ENCODE measurements at regions not wholly inside any gene's neighbourhood (a gene's known extent, or its start where the extent isn't known, plus 50 kb on each side); places are given as distances from the start of the nearest gene placed in this dataset.

DNA sequence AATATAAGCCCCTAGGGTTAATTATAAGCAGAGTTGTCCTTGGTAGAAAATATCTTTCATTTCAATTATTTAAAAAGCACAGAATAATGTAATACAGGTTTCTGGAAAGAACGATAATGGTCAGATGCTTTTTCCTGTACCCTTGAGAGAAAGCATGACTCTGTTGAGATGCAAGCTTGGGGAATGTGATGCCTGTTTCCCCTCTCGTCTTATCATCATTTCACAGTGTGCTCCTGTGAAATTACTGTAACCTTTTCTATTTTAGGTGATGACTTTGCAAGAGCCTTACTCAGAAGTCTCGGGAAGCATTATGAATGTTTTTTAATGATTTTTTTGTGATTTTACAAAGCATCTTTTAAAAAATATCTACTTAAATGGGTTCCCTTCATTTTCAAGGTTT lies 243.0 kb downstream of the POLR1F start:
- Histone ChIP-seq H3K36me3 (no peaks in the 10 kb centered on the region), H3K9me3 (no peaks in the 10 kb centered on the region), H3K27ac (no peak overlapping the region), H3K27me3 (no peaks in the 10 kb centered on the region), H3K4me3 (no peak overlapping the region), H3K4me1 (no peaks in the 10 kb centered on the region)
- no peak for DNase-seq (ENCODE audit: low spot score in 2 of 2)
- intact Hi-C loops (cut with DNase I) = no loop called here
- TF ChIP-seq, protein P1, sequence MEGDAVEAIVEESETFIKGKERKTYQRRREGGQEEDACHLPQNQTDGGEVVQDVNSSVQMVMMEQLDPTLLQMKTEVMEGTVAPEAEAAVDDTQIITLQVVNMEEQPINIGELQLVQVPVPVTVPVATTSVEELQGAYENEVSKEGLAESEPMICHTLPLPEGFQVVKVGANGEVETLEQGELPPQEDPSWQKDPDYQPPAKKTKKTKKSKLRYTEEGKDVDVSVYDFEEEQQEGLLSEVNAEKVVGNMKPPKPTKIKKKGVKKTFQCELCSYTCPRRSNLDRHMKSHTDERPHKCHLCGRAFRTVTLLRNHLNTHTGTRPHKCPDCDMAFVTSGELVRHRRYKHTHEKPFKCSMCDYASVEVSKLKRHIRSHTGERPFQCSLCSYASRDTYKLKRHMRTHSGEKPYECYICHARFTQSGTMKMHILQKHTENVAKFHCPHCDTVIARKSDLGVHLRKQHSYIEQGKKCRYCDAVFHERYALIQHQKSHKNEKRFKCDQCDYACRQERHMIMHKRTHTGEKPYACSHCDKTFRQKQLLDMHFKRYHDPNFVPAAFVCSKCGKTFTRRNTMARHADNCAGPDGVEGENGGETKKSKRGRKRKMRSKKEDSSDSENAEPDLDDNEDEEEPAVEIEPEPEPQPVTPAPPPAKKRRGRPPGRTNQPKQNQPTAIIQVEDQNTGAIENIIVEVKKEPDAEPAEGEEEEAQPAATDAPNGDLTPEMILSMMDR (IDR thresholded peaks at IDR 0.05) = no peak

DNA sequence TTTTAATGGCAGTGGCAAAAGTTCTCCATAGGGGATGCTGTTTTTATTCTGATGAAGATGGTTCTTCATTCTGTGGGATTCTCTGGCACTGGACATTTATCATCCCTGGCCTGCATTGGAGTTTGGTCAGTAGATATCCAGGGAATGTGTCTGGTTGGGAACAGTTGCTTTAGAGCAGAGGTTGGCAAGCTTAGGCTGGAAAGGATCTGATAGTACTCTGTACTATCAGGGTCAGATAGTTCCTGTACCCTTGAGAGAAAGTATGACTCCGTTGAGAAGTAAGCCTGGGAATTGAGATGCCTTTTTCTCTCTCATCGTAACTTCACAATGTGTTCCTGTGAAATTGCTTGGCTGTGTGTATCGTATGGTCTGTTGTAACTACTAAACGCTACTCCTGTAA lies 244.1 kb downstream of the POLR1F start:
- no peaks in the 10 kb centered on the region for H3K36me3 ChIP-seq
- no peaks in the 10 kb centered on the region for H3K9me3 ChIP-seq
- intact Hi-C loops (cut with DNase I) = no loop called here
- no peak for DNase-seq (ENCODE audit: low spot score in 2 of 2)
- no peak overlapping the region for H3K4me3 ChIP-seq
- no peaks in the 10 kb centered on the region for H3K4me1 ChIP-seq
- TF ChIP-seq, protein P1 (IDR thresholded peaks at IDR 0.05) = no peak
- no peak overlapping the region for H3K27ac ChIP-seq
- H3K27me3 ChIP-seq = no peaks in the 10 kb centered on the region

DNA sequence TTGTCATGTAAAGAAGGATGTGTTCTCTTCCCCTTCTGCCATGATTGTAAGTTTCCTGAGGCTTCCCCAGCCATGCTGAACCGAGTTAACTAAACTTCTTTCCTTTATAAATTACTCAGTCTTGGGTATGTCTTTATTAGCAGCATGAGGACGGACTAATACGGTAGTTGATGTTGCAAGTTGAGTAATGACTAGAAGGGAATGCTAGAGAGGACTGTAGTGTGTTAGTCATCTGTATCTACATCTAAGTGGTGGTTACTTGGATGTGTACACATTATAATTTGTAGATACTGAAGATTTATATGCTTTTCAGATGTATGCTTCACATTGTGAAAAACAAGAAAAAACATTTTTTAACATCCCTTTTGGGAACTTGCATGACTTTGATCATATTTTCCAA lies 244.6 kb downstream of the POLR1F start:
- TF ChIP-seq, protein P1 (IDR thresholded peaks at IDR 0.05) = no peak
- Histone ChIP-seq H3K36me3 (no peaks in the 10 kb centered on the region), H3K9me3 (no peaks in the 10 kb centered on the region), H3K27me3 (no peaks in the 10 kb centered on the region), H3K4me1 (no peaks in the 10 kb centered on the region), H3K4me3 (no peak overlapping the region), H3K27ac (no peak overlapping the region)
- intact Hi-C loops (cut with DNase I) = no loop called here
- DNase-seq (ENCODE audit: low spot score in 2 of 2) = no peak

DNA sequence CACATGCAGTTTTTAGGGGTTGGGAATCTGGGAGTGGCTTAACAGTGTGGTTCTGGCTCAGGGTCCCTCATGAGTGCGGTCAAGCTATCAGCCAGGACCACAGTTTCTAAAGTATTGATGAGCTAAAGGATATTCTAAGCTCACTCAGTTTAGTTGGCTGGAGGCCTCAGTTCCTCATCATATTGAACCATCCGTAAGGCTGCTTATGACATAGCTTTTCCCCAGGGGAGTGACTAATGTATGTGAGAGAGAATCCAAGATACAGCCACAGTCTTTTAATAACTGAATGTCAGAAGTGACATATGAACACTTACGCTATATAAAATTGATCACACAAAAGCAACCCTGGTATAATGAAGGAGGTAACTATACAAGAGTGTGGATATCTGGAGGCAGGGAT lies 245.3 kb downstream of the POLR1F start:
- DNase-seq (ENCODE audit: low spot score in 2 of 2) = no peak
- H3K36me3 ChIP-seq = no peaks in the 10 kb centered on the region
- no peak overlapping the region for H3K27ac ChIP-seq
- no peaks in the 10 kb centered on the region for H3K4me1 ChIP-seq
- TF ChIP-seq, protein P1 (IDR thresholded peaks at IDR 0.05) = no peak
- H3K27me3 ChIP-seq = no peaks in the 10 kb centered on the region
- H3K9me3 ChIP-seq = no peaks in the 10 kb centered on the region
- H3K4me3 ChIP-seq = no peak overlapping the region
- intact Hi-C loops (cut with DNase I) = no loop called here

DNA sequence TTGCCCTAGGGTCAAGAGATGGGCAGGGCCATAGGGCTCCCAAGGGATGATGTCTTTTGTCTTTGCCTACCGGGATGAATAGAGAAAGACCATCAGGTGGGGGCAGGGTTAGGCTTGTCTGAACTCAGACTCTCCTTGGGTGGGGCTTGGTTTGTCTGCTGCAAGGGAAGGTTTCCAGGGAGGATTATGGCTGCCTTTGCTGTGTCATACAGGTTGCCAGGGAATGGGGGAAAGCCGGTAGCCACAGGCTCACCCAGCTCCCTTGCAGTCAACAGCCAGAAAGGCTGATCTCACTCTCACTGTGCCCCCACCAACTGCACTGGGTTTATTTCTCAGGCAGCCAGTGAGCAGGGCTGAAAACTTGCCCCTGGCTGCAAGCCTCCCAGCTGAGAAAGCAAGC lies 253.2 kb downstream of the POLR1F start:
- intact Hi-C loops (cut with DNase I) = no loop called here
- TF ChIP-seq, protein P1 (IDR thresholded peaks at IDR 0.05) = no peak

DNA sequence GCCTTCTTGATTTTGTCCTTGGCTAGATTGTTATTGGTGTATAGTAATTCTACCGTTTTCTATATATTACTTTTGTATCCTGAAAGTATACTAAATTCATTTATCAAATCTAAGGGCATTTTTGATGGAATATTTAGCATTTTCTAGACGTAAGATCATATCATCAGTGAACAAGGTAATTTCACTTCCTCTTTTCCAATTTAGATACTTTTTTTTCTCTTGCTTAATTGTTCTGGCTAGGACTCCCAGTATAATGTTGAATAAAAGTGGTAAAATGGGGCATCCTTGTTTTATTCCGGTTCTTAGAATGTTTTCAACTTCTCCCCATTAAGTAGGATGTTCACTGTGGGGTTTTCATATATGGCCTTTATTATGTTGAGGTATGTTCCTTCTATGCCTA lies 260.7 kb downstream of the POLR1F start:
- H3K4me3 ChIP-seq = no peak overlapping the region
- H3K4me1 ChIP-seq = no peaks in the 10 kb centered on the region
- TF ChIP-seq, protein P1 (IDR thresholded peaks at IDR 0.05) = no peak
- DNase-seq (ENCODE audit: low spot score in 2 of 2) = no peak
- H3K27me3 ChIP-seq = no peaks in the 10 kb centered on the region
- intact Hi-C loops (cut with DNase I) = no loop called here
- no peaks in the 10 kb centered on the region for H3K36me3 ChIP-seq
- H3K9me3 ChIP-seq = peaks cover 0 to 7% of the 10 kb centered on the region in 2 donors
- H3K27ac ChIP-seq = no peak overlapping the region

More for the DNA sequence above, 253.2 kb downstream of the POLR1F start:
- Histone ChIP-seq H3K36me3 (no peaks in the 10 kb centered on the region), H3K4me3 (no peak overlapping the region), H3K4me1 (no peaks in the 10 kb centered on the region), H3K27me3 (no peaks in the 10 kb centered on the region), H3K27ac (no peak overlapping the region), H3K9me3 (peaks cover 0 to 7% of the 10 kb centered on the region in 2 donors)
- DNase-seq (ENCODE audit: low spot score in 2 of 2) = no peak
